Body of pancreas (tissue), 4 donors: ENCODE measurements at regions not wholly inside any gene's neighbourhood (a gene's known extent, or its start where the extent isn't known, plus 50 kb on each side); places are given as distances from the start of the nearest gene placed in this dataset.

Source experiments
- CTCF ChIP-seq, 7 experiments: fragments of 450-650 bp in 4 of 7; fragments of 200-600 bp in 3 of 7; sonication (generic) in 3 of 7; IDR thresholded peaks; one replicate each; pipeline ENCODE4 v1.5.1; 2016 to 2019; ENCODE audit warnings: antibody characterized with exemption in 7 of 7
- POLR2A ChIP-seq, 3 donors: fragments of 450-650 bp; IDR thresholded peaks; one replicate each; pipeline ENCODE4 v1.6.1; 2016; ENCODE audit warnings: antibody characterized with exemption in 3 of 3, mild to moderate bottlenecking in 2 of 3

GRCh38 chr2:102999958-103000357 is 238.1 kb downstream of the TMEM182 start:
- TF ChIP-seq POLR2A (IDR thresholded peaks at IDR 0.05) = no peak
- no peak for TF ChIP-seq CTCF (IDR thresholded peaks at IDR 0.05)
